ENCODE measurements at regions not wholly inside any gene's neighbourhood (a gene's known extent, or its start where the extent isn't known, plus 50 kb on each side); places are given as distances from the start of the nearest gene placed in this dataset.

DNA sequence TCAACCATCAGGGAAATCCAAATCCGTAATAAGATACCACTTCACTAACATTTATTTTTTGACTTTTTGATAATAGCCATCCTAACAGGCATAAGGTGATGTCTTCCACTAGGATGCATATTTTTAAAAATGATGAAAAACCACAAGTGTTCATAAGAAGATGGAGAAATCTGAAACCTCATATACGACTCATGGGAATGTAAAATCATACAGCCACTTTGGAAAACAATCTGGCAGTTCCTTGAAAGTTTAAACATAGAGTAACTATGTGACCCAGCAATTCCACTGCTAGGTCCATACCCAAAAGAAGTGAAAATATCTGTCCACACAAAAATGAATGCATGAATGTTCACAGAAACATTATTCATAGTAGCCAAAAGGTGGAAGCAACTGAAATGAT lies 431.0 kb downstream of the ENC1 start:
- DNase-seq = no peak

GRCh38 chr5:74206579-74207550 lies 433.7 kb downstream of the ENC1 start:
- DNase-seq = peak; percentile 72

DNA sequence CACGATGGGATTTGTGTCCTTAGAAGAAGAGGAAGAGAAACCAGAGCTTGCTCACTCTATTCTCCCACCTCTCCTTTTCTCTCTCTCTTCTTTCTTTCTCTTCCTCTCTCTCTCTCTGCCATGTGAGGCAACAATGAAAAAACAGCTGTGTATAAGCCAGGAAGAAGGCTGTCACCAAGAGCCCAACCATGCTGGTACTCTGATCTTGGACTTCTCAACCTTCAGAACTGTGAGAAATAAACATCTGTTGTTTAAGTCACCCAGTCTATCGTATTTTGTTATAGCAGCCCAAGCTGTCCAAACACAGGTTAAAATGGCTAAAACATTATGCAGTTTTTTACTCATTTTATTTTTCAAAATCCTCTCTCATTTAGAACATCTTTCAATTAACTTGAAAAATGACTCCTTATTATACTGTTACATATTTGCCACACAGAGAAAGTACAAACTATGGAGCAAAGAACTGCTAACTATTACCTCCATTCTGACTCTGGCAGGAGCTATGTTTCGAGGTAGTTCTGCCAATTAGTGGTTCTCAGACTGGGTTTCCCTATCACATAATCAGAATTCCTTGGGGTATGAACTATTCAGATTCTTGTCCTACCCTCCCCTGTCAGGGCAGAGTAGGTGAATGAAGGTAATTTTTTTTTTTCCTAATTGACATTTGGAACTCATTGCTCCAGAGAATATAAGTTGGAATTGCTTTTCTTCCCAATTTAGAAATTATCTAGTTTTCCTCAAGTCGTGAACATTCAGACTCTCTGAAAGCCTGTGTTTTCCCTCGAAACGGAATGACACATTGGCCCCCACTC lies 434.6 kb downstream of the ENC1 start:
- DNase-seq = no peak

GRCh38 chr5:74201334-74202081 lies 439.0 kb downstream of the ENC1 start:
- peak; percentile 85 for DNase-seq

- DNase-seq = peak; percentile 32
Observed at GRCh38 chr5:74200560-74200959, 440.0 kb downstream of the ENC1 start.

DNA sequence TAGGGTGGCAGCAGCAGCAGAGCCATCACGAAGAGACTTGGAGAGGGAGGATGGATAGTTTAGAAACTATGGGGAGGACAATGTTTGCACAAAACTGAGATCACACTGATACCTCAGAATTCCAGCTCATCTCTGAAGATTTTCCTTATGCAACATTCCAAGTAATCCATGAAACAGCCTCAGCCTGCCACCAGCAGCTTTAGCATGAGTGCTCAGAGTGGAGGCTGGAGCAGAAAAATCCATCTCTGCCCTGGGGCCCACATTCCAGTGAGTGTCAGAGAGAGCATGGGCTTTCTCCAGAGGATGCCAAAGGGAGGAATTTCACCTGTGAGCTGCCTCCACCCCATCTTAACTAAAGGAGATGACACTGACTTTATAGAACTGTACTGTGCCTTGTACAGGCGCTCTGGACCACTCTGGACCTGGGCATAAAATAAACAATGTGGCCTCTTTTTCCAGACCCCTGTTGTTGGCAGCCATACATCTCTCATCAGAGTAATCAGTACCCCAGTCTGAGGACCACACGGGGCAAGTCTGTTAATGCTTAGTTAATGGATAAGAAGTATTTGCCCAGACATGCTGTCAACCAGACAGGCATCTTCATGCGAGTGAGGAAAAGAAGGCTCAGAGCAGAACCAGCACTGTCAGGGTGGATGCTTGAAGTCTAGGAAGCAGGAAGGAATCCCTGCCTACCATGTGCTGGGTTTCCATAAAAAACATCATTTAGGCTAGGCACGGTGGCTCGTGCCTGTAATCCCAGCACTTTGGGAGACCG lies 440.9 kb downstream of the ENC1 start:
- no peak for DNase-seq

- no peak for DNase-seq
Observed at GRCh38 chr5:74199005-74199404, 441.5 kb downstream of the ENC1 start.

DNA sequence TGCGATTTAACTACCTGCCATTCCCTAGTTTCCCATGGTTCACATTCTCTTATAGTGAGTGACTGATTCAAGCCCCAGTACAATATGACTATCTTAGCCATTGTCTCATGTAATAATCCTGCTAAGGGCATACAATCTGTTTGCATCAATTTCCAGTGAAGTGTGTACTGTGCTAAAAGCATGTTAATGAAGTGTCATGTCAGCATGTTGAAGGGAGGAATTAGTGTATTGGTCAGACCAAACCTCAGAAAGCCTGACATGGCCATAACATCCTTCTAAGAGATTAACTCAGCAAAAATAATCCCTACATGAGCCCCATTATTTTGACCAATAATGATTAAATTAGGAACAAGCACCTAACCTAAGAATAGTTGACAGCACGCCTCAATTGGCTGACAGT lies 442.4 kb downstream of the ENC1 start:
- DNase-seq = no peak

- DNase-seq = no peak
Observed at GRCh38 chr5:74196233-74196632, 444.3 kb downstream of the ENC1 start.

DNA sequence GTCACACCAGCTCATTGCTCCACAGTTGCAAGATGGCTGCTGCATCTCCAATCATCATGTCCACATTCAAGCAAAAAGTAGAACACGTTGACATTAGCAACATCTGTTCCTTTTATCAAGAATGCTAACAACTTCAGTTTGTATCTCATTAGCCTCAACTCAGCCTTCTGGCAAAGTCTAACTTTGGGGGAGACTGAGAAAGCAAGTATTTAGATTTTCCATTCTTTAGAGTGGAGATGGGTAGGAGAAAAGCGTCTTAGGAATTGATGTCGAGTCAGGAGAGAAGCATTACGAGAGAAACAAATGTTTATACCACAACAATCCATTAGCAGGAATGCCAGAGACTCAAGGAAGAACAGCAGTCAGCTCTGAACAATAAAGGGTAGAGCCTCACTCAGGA lies 446.3 kb downstream of the ENC1 start:
- DNase-seq = no peak

DNA sequence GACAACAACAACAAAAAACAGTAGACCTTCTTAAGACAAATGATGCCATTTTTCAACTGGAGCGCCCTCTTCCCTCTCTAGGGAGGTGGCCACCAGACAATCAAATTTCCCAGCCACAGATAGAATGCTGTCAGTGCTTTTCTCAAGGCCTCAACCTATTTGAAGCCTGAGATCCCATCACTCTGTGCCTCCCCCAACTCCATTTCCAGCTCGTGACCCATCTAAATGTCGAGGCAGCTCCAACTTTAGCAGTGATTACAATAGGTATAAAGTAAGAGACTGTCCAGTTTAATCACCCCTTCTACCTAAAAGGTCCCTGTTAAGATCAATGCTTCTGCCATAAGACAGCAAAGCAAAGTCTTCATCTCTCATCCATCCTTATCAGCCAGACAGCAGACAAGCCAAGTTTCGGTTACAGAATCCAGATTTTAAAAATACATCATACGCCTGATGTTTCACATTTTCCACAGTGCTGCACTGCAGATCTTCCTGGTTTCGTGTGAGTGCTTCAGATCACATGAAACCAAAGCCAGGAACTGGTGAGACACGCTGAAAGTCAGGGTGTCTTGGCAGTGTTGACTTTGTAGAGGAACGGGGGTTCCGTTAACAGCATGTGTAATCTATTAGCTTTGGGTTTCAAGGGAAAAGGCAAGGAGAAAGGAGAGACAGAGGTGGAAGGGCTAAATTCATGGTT lies 447.8 kb downstream of the ENC1 start:
- DNase-seq = no peak

DNA sequence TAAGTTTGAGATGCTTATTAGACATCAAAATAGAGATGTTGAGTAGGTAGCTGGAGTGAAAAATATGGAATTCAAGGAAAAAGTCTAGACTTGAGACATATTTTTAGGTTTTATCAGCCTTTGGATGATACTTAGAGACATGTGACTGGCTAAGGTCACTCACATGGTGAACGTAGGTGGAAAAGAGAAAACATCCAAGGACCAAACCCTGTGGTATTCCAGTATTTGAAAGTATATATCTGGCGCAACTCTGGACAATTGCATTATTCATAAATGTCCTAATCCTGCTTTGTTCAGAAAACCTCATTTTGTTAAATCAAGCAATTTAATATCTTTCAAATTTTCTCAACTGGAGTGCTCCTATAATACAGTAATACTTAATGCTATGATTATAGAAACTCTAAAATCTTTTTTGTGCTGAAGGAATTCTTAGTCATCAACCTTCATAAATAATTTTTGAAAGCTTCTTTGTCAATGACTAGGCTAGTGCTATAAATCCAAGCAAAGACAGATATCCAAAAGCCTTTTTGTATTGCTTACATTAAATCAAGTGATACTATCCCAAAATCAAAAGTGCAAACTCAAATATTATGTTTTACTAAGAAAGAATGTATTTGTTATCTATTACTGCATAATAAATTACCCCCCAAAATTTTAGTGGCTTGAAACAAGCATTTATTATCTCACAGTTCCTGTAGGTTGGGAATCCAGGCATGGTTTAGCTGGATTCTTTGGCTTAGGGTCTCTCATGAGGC lies 452.0 kb downstream of the ENC1 start:
- no peak for DNase-seq

- DNase-seq = no peak
Observed at GRCh38 chr5:74187757-74188156, 452.8 kb downstream of the ENC1 start.

DNA sequence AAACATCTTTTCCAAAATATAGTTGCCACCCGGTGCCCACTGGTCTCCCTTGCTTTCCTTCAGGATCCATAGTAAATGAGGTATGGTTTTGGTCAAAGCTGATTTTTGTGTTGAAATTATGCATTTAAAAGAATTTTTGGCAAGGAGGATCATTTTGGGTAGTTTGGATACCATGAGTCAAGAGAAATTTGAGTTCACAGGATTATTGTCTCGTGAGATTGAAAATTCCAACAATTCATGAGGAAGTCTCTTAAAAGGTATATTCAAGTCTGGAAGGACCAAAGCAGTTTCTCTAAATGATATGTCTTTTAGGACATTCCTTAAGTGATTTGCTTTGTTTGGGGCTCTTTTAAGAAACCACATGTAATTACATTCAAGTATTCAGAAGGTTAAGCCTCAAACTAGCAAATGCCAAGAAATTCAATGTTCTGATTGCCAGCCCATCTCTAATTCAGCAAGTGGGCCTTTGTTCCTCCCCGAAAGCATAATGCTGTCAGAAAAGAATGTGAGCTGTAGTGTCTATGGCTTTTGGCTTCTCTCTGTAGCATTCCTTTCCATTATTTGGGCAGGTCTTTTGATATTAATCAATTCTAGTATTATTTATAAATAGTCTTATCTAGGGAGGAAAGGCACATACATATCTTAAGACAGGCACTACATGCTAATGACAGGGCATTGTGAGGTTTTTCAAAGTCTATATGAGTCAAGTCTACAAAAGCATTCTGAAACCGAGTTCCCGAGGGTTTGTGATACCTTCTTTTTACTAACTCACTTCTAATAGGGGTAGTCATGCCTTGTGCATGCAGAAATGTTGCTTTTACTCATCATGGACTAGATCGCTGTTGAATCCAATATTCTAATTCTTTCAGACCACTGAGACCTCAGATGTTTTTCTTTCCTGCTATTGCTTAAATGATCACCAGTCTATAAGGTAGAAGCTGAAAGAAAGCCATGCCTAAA lies 453.9 kb downstream of the ENC1 start:
- DNase-seq = no peak

- DNase-seq = no peak
Observed at GRCh38 chr5:74185599-74185998, 454.9 kb downstream of the ENC1 start.

DNA sequence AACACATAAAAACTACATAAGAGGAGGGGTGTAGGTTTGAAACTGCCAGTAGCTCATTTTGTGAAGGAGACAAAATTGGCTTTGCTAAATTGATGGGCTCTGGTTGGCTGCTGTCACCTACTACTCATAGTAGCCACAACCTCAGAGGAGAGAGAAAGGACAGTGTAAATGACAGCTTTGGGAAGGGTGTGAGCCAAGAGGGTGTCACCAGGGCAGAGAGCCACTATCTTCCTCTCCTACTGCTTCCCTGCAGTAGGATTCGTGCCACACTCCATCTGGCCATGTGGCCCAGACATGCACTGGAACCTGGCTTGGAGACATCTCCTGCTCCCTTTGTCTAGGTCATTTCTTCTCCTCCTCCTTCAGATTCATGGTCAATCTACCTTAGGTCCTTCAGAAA lies 455.9 kb downstream of the ENC1 start:
- DNase-seq = no peak

DNA sequence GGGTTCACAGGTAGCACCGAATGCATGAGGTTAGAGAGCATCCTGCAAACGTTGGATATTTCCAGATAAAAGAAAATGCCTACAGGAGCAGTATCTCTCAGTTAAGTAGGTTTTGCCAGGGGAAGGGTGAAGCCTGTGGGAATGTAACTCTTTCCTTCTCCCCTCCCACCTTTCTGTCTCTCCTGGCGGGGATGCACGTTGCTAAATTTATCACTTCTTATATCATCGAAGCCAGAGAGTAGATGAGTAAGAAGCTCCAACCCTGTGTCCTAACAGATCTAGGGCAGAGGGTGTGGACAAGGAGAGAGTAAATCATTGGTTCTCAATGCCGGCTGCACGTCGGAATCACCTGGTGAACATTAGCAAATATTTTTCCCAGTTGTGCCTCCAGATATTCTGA lies 457.5 kb downstream of the ENC1 start:
- no peak for DNase-seq

DNA sequence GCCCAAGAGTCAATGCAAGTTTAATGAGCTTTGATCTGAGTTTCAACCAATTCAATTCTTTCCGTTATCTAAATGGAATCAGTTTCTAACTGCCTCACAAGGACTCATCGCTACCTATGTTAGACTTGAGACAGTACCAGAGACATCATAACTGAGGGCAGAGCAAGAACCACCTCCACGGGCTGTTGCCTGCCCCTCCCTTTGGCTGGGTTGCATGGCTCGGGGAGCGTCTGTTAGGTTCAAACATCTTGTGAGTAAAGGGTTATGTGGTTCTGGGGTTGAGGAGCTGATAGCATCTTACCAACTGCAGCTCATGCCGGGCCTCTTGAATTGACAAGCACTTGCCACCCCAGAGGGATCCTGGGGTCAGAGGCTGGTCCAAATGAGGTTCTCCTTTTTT lies 457.9 kb downstream of the ENC1 start:
- DNase-seq = no peak

GRCh38 chr5:74179701-74180100 lies 460.8 kb downstream of the ENC1 start:
- no peak for DNase-seq

DNA sequence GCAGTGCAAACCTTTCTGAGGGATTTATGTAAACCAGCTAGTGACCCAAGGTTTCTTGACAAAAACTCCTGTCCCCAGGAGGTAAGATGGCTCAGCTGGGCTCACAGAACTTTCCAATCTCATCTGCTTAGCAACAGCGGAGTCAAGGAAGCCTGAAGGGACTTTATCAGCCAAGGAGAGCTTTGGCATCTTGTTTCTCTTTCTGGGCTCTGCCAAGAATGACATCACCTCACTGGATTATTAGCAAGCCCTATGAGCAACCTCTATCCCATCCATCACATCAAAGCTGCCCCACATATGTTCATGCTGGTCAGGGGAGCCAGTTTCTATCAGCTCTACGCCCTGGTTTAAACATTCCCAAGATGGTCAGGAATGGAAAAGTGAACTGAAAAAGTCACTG lies 461.3 kb downstream of the ENC1 start:
- DNase-seq = no peak
